PC-3 (cell line): ENCODE measurements at regions not wholly inside any gene's neighbourhood (a gene's known extent, or its start where the extent isn't known, plus 50 kb on each side); places are given as distances from the start of the nearest gene placed in this dataset.

Experiments
- CTCF ChIP-seq: fragments of 300-600 bp; sonication (generic); conservative IDR thresholded peaks from 2 replicates; pipeline ENCODE4 v1.5.1; 2017; ENCODE audit warnings: antibody characterized with exemption, low read depth, mild to moderate bottlenecking, low read length
- EZH2 ChIP-seq: fragments of 300-600 bp; sonication (generic); IDR thresholded peaks from one replicate; pipeline ENCODE4 v1.6.1; 2017; ENCODE audit warnings: antibody characterized with exemption, mild to moderate bottlenecking, low read length; ENCODE audit not compliant: unreplicated experiment
- EZH2phosphoT487 ChIP-seq: fragments of 300-600 bp; sonication (generic); IDR thresholded peaks from 2 replicates; pipeline ENCODE4 v1.6.1; 2018; ENCODE audit warnings: mild to moderate bottlenecking, antibody characterized with exemption, low read length, borderline replicate concordance

GRCh38 chr9:26579056-26579455, 313.5 kb downstream of the CAAP1 start:
- no peak for TF ChIP-seq CTCF
- TF ChIP-seq EZH2 = no peak
- no peak for TF ChIP-seq EZH2phosphoT487
